Small intestine (tissue), 7 donors: ENCODE measurements at regions not wholly inside any gene's neighbourhood (a gene's known extent, or its start where the extent isn't known, plus 50 kb on each side); places are given as distances from the start of the nearest gene placed in this dataset.
"Not testable (repeated sequence)": the region's sequence is repeated elsewhere in the genome, so short reads cannot be mapped to it uniquely, and the experiment has no call there.

Source experiments
- DNase-seq, 2 donors: peaks; one replicate each; pipeline versions ENCODE4 v3.0.0 to v3.0.0-alpha.2; 2013
- FAIRE-seq: peaks from 2 replicates; lab custom pipeline; 2012; peaks lifted over from hg19 to GRCh38; lab: Jason Lieb, UNC
- H3K27ac ChIP-seq, 3 donors: one replicate each; pipeline ENCODE4 v1.5.1; 2013; ENCODE audit warnings: low read length in 2 of 3, mild to moderate bottlenecking in 2 of 3, control low read depth in 1 of 3, inconsistent platforms in 1 of 3, low read depth in 1 of 3, moderate library complexity in 1 of 3
- H3K27me3 ChIP-seq, 3 donors: one replicate each; pipeline ENCODE4 v1.6.1; 2013; ENCODE audit warnings: low read length in 3 of 3, inconsistent platforms in 1 of 3; ENCODE audit not compliant: control insufficient read depth in 3 of 3, insufficient read depth in 3 of 3
- H3K36me3 ChIP-seq, 3 donors: one replicate each; pipeline ENCODE4 v1.6.1; 2013; ENCODE audit warnings: low read length in 3 of 3, inconsistent platforms in 1 of 3, low read depth in 1 of 3, mild to moderate bottlenecking in 1 of 3, moderate library complexity in 1 of 3; ENCODE audit not compliant: control insufficient read depth in 3 of 3, insufficient read depth in 2 of 3
- H3K4me1 ChIP-seq, 3 donors: one replicate each; pipeline ENCODE4 v1.6.1; 2013; ENCODE audit warnings: low read length in 2 of 3, inconsistent platforms in 1 of 3, low read depth in 1 of 3, mild to moderate bottlenecking in 1 of 3, moderate library complexity in 1 of 3; ENCODE audit not compliant: control insufficient read depth in 3 of 3, insufficient read depth in 2 of 3
- H3K4me3 ChIP-seq, 3 donors: one replicate each; pipeline ENCODE4 v1.5.1; 2013; ENCODE audit warnings: low read length in 3 of 3, control low read depth in 1 of 3, inconsistent platforms in 1 of 3, low read depth in 1 of 3, mild to moderate bottlenecking in 1 of 3, moderate library complexity in 1 of 3
- H3K9me3 ChIP-seq, 2 donors: one replicate each; pipeline ENCODE4 v1.6.1; 2013; ENCODE audit warnings: low read depth in 1 of 2, low read length in 1 of 2; ENCODE audit not compliant: control insufficient read depth in 2 of 2, insufficient read depth in 1 of 2
- whole genome bisulfite sequencing, 3 donors: extraction: QIAGEN DNeasy Blood & Tissue Kit; methylation state at CpG; one replicate each; pipeline ENCODE4 v1.1.7; 2013; 5-methylcytosine and 5-hydroxymethylcytosine counted together
- donor health status: healthy with polysubstance abuse.
- donor health status: control.
- donor health status: control.
- donor health status: Bipolar disorder and iron deficiency.
- donor health status: healthy.

- Histone ChIP-seq H3K4me1 (no peaks in the 10 kb centered on the region), H3K9me3 (no peaks in the 10 kb centered on the region), H3K36me3 (no peaks in the 10 kb centered on the region), H3K4me3 (no peak overlapping the region), H3K27me3 (no peaks in the 10 kb centered on the region), H3K27ac (no peak overlapping the region)
- DNase-seq (no peak), FAIRE-seq (no peak)
- WGBS, 3 donors: 72 to 82% (median 81%) methylated on average over 4 of the region's 4 CpGs
Measured at GRCh38 chr6:82616386-82617028, 252.9 kb downstream of the TPBG start.

DNA sequence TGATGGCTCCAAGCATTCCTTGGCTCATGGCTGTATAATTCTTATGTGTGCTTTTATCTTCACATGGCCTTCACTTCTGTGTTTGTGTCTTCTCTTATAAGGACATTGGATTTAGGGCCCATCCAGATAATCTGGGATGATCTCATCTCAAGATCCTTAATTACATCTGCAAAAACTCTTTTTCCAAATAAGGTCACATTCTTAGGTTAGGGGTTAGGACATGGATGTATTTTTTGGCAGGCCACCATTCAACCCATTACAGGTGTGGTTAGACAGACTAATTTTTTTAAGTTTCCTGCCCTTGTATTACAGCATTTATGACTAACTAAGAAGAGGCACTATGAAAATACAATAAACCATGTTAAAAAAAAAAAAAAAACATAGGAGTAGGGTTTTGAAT, 254.0 kb downstream of the TPBG start:
- no peak for FAIRE-seq
- H3K4me1 ChIP-seq: no peaks in the 10 kb centered on the region
- no peaks in the 10 kb centered on the region for H3K9me3 ChIP-seq
- H3K4me3 ChIP-seq: no peak overlapping the region
- H3K27ac ChIP-seq: no peak overlapping the region
- no peak for DNase-seq
- H3K27me3 ChIP-seq: no peaks in the 10 kb centered on the region
- no peaks in the 10 kb centered on the region for H3K36me3 ChIP-seq

DNA sequence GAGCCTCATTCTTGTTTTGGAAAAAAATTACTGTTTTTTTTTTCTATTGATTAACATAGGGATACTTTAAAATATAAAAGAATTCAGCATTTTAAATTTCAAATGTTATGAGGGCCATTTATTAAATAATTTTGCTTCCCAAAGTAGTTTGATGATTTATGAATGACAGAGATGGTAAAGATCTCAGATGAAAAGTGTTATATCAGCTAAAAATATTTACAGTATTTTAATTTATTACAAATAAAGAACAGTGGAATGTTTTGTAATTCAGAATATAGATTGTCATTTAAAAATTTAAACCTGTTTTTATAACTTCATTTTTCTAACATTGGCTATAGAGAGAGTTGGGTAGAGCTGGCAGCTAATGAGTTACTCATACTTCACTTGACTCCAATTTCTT, 256.0 kb downstream of the TPBG start:
- Histone ChIP-seq H3K36me3 (no peaks in the 10 kb centered on the region), H3K4me1 (no peaks in the 10 kb centered on the region), H3K27ac (no peak overlapping the region), H3K4me3 (no peak overlapping the region), H3K27me3 (no peaks in the 10 kb centered on the region), H3K9me3 (no peaks in the 10 kb centered on the region)
- DNase-seq: no peak
- peak; percentile 39 for FAIRE-seq

- Histone ChIP-seq H3K27me3 (no peaks in the 10 kb centered on the region), H3K27ac (no peak overlapping the region), H3K9me3 (no peaks in the 10 kb centered on the region), H3K4me3 (no peak overlapping the region), H3K4me1 (no peaks in the 10 kb centered on the region), H3K36me3 (no peaks in the 10 kb centered on the region)
- DNase-seq (no peak), FAIRE-seq (no peak)
Measured at GRCh38 chr6:82622461-82622860, 258.8 kb downstream of the TPBG start.

- FAIRE-seq (no peak), DNase-seq (no peak)
- WGBS, 3 donors: 81 to 87% (median 82%) methylated on average over 3 of the region's 3 CpGs
Measured at GRCh38 chr6:82624251-82624650, 260.6 kb downstream of the TPBG start.

GRCh38 chr6:82626946-82627345, 263.3 kb downstream of the TPBG start:
- not testable (repeated sequence) for FAIRE-seq, H3K4me3 ChIP-seq, H3K36me3 ChIP-seq, H3K27me3 ChIP-seq, DNase-seq, H3K9me3 ChIP-seq, H3K4me1 ChIP-seq, H3K27ac ChIP-seq
- 72 to 84% (median 79%) methylated on average over 2 of the region's 2 CpGs for WGBS, 3 donors

More at GRCh38 chr6:82624251-82624650, 260.6 kb downstream of the TPBG start:
- Histone ChIP-seq H3K4me1 (no peaks in the 10 kb centered on the region), H3K27me3 (no peaks in the 10 kb centered on the region), H3K36me3 (no peaks in the 10 kb centered on the region), H3K9me3 (no peaks in the 10 kb centered on the region), H3K4me3 (no peak overlapping the region), H3K27ac (no peak overlapping the region)

DNA sequence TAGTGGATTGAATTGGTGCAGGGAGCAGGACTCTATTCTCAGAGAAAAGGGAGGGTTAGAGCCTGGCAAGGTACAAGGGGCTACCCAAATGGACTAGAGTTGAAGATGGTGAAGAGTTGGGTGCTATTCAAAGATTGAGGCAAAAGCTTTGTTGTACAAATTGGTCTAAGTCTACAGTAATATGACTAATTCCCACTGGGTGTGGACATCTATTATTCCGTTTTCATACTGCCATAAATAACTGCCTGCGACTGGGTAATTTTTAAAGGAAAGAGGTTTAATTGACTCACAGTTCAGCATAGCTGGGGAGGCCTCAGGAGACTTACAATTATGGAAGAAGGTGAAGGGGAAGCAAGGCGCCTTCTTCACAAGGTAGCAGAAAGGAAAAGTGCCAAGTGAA, 266.3 kb downstream of the TPBG start:
- WGBS, 3 donors: 78 to 85% (median 78%) methylated on average over 3 of the region's 3 CpGs
- H3K27me3 ChIP-seq: no peaks in the 10 kb centered on the region

DNA sequence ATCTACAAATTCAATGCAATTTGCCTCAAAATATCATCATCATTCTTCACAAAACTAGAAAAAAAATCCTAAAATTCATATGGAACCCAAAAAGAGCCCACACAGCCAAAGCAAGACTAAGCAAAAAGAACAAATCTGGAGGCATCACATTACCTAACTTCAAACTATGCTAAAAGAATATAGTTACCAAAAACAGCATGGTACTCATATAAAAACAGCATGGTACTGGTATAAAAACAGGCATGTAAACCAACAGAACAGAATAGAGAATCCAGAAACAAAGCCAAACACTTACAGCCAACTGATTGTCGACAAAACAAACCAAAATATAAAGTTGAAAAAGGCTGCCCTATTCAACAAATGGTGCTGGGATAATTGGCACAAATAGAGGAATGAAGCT, 278.1 kb downstream of the TPBG start:
- no peak overlapping the region for H3K4me3 ChIP-seq
- peak; percentile 10 for FAIRE-seq
- 82 to 88% (median 87%) methylated on average over 1 of the region's 1 CpG for WGBS, 3 donors

More for the DNA sequence above, 266.3 kb downstream of the TPBG start:
- no peak for FAIRE-seq
- H3K4me1 ChIP-seq: no peaks in the 10 kb centered on the region
- H3K27ac ChIP-seq: no peak overlapping the region
- no peaks in the 10 kb centered on the region for H3K36me3 ChIP-seq
- no peak for DNase-seq
- no peaks in the 10 kb centered on the region for H3K9me3 ChIP-seq
- H3K4me3 ChIP-seq: no peak overlapping the region

DNA sequence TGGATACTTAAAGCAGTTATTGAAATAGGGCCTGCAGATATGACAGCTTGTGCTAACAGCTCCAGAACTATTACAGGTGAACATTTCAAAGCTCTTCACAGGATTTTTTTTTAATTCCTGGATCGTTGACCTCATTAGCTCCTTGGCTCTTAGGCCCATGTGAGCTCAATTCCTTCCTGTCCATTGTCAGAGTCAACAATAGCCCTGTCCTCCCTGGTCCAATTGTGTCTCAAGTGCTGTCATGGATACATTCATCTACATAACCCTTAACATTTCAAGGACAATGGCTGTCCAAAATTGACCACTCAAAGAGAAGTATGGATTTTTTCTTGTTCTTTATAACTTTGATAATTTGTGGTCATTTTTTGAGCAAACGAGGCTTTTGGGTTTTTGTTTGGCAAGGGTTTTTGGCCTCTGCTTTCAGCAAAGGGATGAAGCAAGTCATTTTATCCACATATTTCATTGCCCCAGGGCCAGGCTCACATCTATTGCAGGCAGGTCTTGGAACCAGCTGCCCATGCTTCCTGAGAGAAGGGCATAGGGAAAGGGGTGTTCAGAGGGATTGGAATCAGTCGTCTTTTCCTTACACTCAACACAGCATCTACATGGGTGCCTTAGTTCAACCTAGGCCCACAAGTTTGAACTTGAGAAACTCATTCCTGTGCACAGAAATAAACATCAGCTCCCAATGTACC, 282.1 kb downstream of the TPBG start:
- 59 to 68% (median 64%) methylated on average over 3 of the region's 3 CpGs for WGBS, 3 donors
- Histone ChIP-seq H3K4me3 (no peak overlapping the region), H3K27ac (no peak overlapping the region), H3K9me3 (no peaks in the 10 kb centered on the region), H3K27me3 (no peaks in the 10 kb centered on the region), H3K36me3 (no peaks in the 10 kb centered on the region), H3K4me1 (no peaks in the 10 kb centered on the region)
- FAIRE-seq: no peak
- DNase-seq: no peak

More for the DNA sequence above, 278.1 kb downstream of the TPBG start:
- Histone ChIP-seq H3K36me3 (no peaks in the 10 kb centered on the region), H3K4me1 (no peaks in the 10 kb centered on the region), H3K9me3 (no peaks in the 10 kb centered on the region), H3K27ac (no peak overlapping the region), H3K27me3 (no peaks in the 10 kb centered on the region)
- no peak for DNase-seq
